HepG2 (cell line): ENCODE measurements at regions not wholly inside any gene's neighbourhood (a gene's known extent, or its start where the extent isn't known, plus 50 kb on each side); places are given as distances from the start of the nearest gene placed in this dataset.

Source experiments
- ATAC-seq: fragments of 200-7000 bp; cut with Tn5 transposase; 3 replicates; pipeline ENCODE4 v1.9.1; 2020; ENCODE audit warnings: mild to moderate bottlenecking, moderate library complexity
- BruUV-seq: library from RNA; stranded (reverse); fragments of 400-500 nt; replicated peaks from 2 replicates; lab custom pipeline; 2021; lab: Mats Ljungman, UMichigan
- CTCF ChIA-PET: fragments of 300-600 bp; formaldehyde crosslinking; extraction: SDS; loops from one replicate; lab custom pipeline; 2021; ENCODE audit warnings: low total read pairs, inconsistent platforms, low intra/inter-chr PET ratio; lab: Yijun Ruan, JAX
- POLR2A ChIA-PET: fragments of 350-600 bp; sonication (Branson Sonifier 250); formaldehyde crosslinking; loops from one replicate; lab custom pipeline; 2020; ENCODE audit warnings: antibody characterized with exemption, inconsistent platforms; lab: Yijun Ruan, JAX
- DNase-seq: peaks from one replicate; pipeline ENCODE4 v3.0.0-alpha.2; 2015; ENCODE audit warnings: low spot score
- FAIRE-seq: peaks from 3 replicates; lab custom pipeline; 2011; peaks lifted over from hg19 to GRCh38; lab: Jason Lieb, UNC
- H2AFZ ChIP-seq: one replicate; pipeline ENCODE4 v1.6.1; 2011; ENCODE audit warnings: low read length, inconsistent platforms
- H3K27ac ChIP-seq: fragments of 300-600 bp; 3 replicates; pipeline ENCODE4 v1.8.0; 2011; ENCODE audit warnings: mixed run types, mild to moderate bottlenecking, mixed read lengths, low read length, inconsistent platforms; ENCODE audit not compliant: insufficient read depth; ENCODE audit errors: extremely low read length
- H3K27me3 ChIP-seq, 2 experiments: fragments of 200-600 bp in 1 of 2; 2 replicates in 1 of 2; 3 replicates in 1 of 2; pipeline versions ENCODE4 v1.6.0 to v1.8.0; 2011; ENCODE audit warnings: low read length in 2 of 2, mild to moderate bottlenecking in 2 of 2, moderate library complexity in 2 of 2, inconsistent platforms in 1 of 2; ENCODE audit not compliant: insufficient read depth in 2 of 2, control insufficient read depth in 1 of 2
- H3K36me3 ChIP-seq, 2 experiments: fragments of 200-600 bp in 1 of 2; replicated peaks in 1 of 2; 2 replicates in 1 of 2; 3 replicates in 1 of 2; pipeline versions ENCODE4 v1.5.1 to v1.8.0; 2011; ENCODE audit warnings: low read length in 2 of 2, inconsistent platforms in 1 of 2; ENCODE audit not compliant: insufficient read depth in 2 of 2, control insufficient read depth in 1 of 2
- H3K4me1 ChIP-seq: 2 replicates; pipeline ENCODE4 v1.5.1; 2012; ENCODE audit warnings: low read length, inconsistent platforms; ENCODE audit not compliant: insufficient read depth
- H3K4me2 ChIP-seq: 2 replicates; pipeline ENCODE4 v1.6.0; 2011; ENCODE audit warnings: low read depth, low read length, inconsistent platforms
- H3K4me3 ChIP-seq, 3 experiments: fragments of 200-600 bp in 1 of 3; sonication (generic), shearing (Covaris generic) in 1 of 3; replicated peaks in 1 of 3; 2 replicates each; pipeline ENCODE4 v1.5.1; 2011 to 2016; ENCODE audit warnings: low read length in 3 of 3, inconsistent platforms in 2 of 3, low read depth in 2 of 3, mild to moderate bottlenecking in 2 of 3, control low read depth in 1 of 3, mixed read lengths in 1 of 3; ENCODE audit not compliant: insufficient read depth in 1 of 3
- H3K79me2 ChIP-seq: one replicate; pipeline ENCODE4 v1.6.1; 2011; ENCODE audit warnings: low read length, inconsistent platforms; ENCODE audit not compliant: insufficient read depth
- H3K9ac ChIP-seq: 2 replicates; pipeline ENCODE4 v1.6.0; 2011; ENCODE audit warnings: mild to moderate bottlenecking, low read depth, low read length, inconsistent platforms; ENCODE audit not compliant: insufficient read depth
- H3K9me3 ChIP-seq: 2 replicates; pipeline ENCODE4 v1.5.1; 2012; ENCODE audit warnings: mild to moderate bottlenecking, low read length
- H4K20me1 ChIP-seq: 2 replicates; pipeline ENCODE4 v1.6.0; 2011; ENCODE audit warnings: inconsistent platforms, mild to moderate bottlenecking, low read length, moderate library complexity; ENCODE audit not compliant: insufficient read depth
- GATAD1 ChIP-seq: IDR thresholded peaks from 2 replicates; pipeline ENCODE4 v1.6.1; 2016; ENCODE audit warnings: missing genetic modification reagents, missing compliant biosample characterization
- STAT5B ChIP-seq: sonication (generic); formaldehyde crosslinking; IDR thresholded peaks from 2 replicates; pipeline ENCODE4 v1.4.0; 2020; ENCODE audit warnings: missing genetic modification reagents
- ZNF790 ChIP-seq: sonication (generic); formaldehyde crosslinking; IDR thresholded peaks from 2 replicates; pipeline ENCODE4 v1.8.0; 2022; ENCODE audit warnings: missing genetic modification reagents, mild to moderate bottlenecking, borderline replicate concordance
- WGBS: methylation state at CpG from one replicate; pipeline ENCODE4 v1.1.6; 2017; ENCODE audit warnings: low lambda C conversion rate; 5-methylcytosine and 5-hydroxymethylcytosine counted together
- in situ Hi-C: cut with HindIII; loops from 2 replicates; pipeline ENCODE4 v1.10.0; 2017; ENCODE audit warnings: low pct_unique_long_range_greater_than_20kb; ENCODE audit not compliant: extremely low pct_ligation_motif_present
- intact Hi-C: fragments of 100-400 bp; cut with micrococcal nuclease; formaldehyde crosslinking; loops from one replicate; pipeline ENCODE4 v1.10.0; 2022; ENCODE audit not compliant: unreplicated experiment

GRCh38 chr6:137623293-137623692 is 129.1 kb upstream of the OLIG3 start:
- Histone ChIP-seq H3K4me1 (no peaks in the 10 kb centered on the region), H3K27ac (no peak overlapping the region), H3K27me3 (peaks cover 0 to 19% of the 10 kb centered on the region in 2 experiments; a peak in 2 of 5 replicates), H3K4me3 (no peak overlapping the region), H3K9me3 (no peaks in the 10 kb centered on the region), H4K20me1 (no peaks in the 10 kb centered on the region), H3K36me3 (no peaks in the 10 kb centered on the region), H3K9ac (no peak overlapping the region), H3K4me2 (no peak overlapping the region), H3K79me2 (no peaks in the 10 kb centered on the region), H2AFZ (no peak overlapping the region)
- ChIA-PET POLR2A (no interaction called here), CTCF (no interaction called here)
- ATAC-seq: no peak
- FAIRE-seq: no peak
- 0% methylated on average over 4 of the region's 4 CpGs for WGBS
- in situ Hi-C loops (no loop called here), intact Hi-C loops (no loop called here)
- BruUV-seq: no TSS peak
- no peak for DNase-seq
- no peak for TF ChIP-seq GATAD1 (CRISPR knock-in tag)
- TF ChIP-seq STAT5B: no peak

DNA sequence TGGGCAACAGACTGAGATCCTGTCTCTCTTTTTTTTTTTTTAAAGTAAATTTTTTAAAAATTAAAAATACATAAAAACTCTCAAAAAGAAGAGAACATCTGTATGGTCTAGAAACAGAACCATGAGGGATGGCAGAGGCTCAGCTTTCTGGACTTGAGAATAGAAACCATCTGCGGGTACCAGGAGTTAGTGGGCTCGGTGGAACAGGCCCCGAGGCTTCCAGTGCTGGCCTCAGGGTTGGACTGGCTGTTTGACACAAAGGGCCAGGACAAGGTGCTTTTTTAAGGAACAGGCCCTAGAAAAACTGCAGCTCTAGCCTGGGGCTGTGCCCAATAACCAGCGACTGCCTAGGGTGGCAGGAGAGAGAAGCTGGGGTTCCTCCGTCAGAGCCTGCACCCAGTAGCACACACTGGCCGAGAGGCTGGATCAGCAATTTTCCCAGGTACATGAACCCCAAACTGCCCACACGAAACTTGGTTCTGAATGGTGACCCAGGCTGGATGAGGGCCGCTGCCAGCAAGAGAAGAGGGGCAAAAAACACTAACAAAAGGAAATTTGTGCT is 131.0 kb upstream of the OLIG3 start:
- TF ChIP-seq ZNF790 (CRISPR knock-in tag): no peak
- TF ChIP-seq, all 625 proteins: peak for 0
- Histone ChIP-seq H3K27ac (no peak overlapping the region), H3K36me3 (no peaks in the 10 kb centered on the region), H3K9me3 (no peaks in the 10 kb centered on the region), H3K79me2 (no peaks in the 10 kb centered on the region), H3K4me2 (peak overlapping the region; percentile 56), H3K27me3 (peaks cover 0 to 8% of the 10 kb centered on the region in 2 experiments; a peak in 2 of 5 replicates), H4K20me1 (no peaks in the 10 kb centered on the region), H3K4me3 (peak overlapping the region in 2 of 3 experiments; percentile 2 to 33; a peak in 2 of 6 replicates), H3K9ac (no peak overlapping the region), H3K4me1 (no peaks in the 10 kb centered on the region), H2AFZ (no peak overlapping the region)
- BruUV-seq: no TSS peak
- ChIA-PET CTCF (no interaction called here), POLR2A (no interaction called here)
- in situ Hi-C loops: loop anchor here (25.0 kb wide), 1 partner anchor 663 kb away; no protein-coding TSS in a partner anchor
- ATAC-seq (peak; percentile 77), FAIRE-seq (no peak), DNase-seq (no peak)
- intact Hi-C loops: no loop called here
- WGBS: 43% methylated on average over 8 of the region's 8 CpGs
